ENCODE measurements at regions not wholly inside any gene's neighbourhood (a gene's known extent, or its start where the extent isn't known, plus 50 kb on each side); places are given as distances from the start of the nearest gene placed in this dataset.
A peak's percentile ranks its signal among the peaks of the same experiment; 100 is the strongest.
"Not testable (repeated sequence)": the region's sequence is repeated elsewhere in the genome, so short reads cannot be mapped to it uniquely, and the experiment has no call there.

DNA sequence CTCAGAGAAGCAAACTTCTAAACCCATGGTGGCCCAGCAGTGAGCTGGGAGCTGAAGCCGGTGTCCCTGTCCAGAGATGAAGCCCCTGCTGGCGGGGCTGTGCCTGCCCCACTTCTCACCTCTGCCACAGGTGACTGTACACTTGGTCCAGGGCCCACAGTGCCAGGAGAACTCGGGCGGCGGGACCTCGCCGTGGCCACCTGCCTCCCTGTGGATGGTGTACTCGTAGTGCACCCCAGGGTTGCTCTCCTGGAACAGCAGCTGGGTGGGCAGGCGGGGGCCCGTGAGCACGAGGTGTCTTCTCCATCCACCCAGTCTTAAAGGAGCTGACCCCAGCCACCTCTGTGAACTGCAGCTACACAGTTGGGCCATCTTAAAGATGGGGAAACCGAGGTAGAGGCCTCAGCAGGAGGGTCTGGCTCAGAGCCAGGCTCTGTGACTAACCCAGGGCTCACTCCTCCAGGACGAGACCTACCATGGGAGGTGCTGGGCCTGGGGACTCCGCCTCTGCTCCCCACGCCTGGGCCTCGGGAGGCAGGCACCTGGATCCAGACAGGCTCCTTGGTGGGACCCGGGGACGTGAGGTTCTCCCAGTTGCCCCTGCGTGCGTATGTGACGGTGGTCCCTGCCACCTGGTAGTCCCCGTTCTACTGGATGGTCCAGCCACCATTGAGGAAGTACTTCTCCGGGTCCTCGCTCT lies 113.1 kb upstream of the AKAP13 start:
- FAIRE-seq = not testable (repeated sequence)

DNA sequence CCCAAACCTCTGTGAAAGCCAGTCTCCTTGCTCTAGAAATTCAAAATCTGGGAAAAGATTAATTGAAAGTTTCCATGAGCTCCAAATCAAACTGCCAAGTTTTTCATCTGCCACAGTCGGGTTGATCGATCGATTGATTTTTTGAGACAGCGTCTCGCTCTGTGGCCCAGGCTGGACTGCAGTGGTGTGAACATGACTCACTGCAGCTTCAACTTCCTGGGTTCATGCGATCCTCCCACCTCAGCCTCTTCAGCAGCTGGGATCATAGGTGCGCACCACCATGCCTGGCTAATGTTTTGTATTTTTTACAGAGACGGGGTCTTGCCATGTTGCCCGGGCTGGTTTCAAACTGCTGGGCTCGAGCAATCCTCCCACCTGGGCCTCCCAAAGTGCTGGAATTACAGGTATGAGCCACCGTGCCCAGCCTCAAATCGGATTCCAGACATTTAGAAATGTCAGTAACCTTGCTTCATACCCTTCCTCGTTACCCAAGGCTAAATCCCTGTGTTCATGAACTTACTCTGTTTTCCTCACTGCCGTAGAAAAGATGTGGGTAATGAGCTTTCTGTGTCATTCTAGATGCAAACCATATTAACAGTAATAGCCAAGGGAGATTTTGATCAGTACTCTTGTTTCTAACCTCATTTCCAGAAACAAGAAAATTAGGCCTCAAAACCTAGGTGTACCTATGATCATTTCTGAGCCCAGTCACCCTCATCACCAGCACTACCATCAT lies 105.9 kb upstream of the AKAP13 start:
- FAIRE-seq = no peak

GRCh38 chr15:85276508-85276907 lies 103.9 kb upstream of the AKAP13 start:
- no peak for FAIRE-seq

GRCh38 chr15:85276921-85277320 lies 103.5 kb upstream of the AKAP13 start:
- no peak for FAIRE-seq

DNA sequence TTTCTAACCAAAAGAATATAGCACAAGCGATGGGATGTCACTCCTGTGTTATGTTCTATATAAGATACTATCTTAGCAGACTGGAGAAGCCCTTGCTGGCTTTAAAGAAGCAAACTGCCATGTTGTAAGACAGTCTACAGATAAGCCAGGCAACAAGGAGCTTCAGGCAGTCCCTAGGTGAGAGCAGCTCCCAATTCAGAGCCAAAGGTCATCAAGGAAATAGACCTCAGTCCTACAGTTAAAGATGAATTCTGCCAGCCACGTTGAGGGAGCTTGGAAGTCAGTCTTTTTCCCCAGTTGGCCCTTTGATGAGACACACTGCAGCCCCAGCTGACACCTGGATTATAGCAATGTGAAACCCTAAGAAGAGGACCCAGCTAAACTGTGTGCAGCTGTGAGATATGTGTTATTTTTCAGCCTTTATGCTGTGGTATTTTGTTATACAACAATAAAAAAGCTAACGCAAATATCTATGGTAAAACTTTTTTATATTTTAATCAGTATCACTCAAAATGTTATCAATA lies 102.5 kb upstream of the AKAP13 start:
- FAIRE-seq = no peak

- FAIRE-seq = no peak
Observed at GRCh38 chr15:85280203-85280602, 100.2 kb upstream of the AKAP13 start.

DNA sequence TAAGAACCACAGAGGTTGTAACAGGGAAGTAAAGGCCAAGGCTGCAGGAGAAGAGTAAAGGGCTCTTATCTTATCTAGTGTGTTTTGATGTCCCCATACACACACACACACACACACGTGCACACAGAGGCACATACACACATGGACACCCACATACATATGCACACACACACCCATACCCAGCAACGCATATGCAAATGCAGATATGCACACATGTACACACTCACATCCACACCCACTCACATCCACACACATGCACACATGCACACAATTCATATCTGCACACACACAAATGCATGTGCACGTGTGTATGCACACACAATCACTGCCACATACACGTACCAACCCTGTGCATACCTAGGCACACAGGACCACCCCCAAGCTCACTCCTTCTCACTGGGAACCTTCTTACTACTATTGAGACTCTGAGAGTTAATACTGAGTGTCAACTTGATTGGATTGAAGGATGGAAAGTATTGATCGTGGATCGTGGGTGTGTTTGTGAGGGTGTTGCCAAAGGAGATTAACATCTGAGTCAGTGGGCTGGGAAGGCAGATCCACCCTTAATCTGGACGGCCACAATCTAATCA lies 99.0 kb upstream of the AKAP13 start:
- no peak for FAIRE-seq

DNA sequence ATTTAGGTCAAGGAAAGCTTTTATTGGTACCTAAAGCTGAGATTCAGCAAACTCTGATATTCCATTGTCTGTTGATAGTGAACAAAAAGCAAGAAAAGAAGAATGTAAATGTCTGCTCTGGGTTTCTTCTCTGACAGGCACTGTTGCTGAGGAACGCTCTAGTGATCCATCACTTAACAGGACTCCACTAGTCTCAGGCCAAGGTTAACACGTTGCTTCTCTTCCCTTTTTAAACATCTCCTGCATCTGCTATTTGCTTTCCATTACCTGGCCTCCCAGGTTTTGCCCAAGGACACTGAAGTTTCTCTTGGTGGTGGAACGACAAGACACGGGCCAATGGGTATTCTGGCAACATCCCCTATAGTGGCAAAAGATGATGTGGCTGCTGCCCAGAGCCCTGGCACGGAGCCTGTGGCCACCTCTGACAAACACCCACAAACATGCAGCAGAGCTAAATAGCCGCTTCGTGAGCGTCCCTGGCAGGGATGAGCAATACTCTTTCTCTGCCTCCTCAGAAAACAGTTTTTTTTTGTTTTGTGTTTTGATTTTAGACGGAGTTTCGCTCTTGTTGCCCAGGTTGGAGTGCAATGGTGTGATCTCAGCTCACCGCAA lies 97.8 kb upstream of the AKAP13 start:
- FAIRE-seq = no peak

DNA sequence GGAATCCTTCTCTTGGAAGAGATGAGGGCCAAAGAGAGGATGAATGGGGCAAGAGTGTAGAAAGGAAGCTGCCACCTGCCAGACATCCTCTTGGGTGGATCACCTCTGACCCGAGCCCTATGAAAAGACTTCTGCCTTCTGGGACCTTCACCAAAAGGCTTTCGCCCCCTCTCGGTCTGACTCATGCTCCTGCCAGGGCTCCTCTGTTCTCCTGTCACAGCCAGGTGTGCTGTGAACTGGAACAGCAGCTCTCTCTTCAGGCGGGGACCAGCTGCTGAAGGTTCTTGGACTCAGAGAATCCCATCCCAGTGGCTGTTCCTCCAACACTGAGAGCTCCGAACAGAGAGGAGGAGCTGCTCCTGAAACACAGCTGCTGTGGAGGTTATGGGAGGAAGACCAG lies 96.6 kb upstream of the AKAP13 start:
- not testable (repeated sequence) for FAIRE-seq

DNA sequence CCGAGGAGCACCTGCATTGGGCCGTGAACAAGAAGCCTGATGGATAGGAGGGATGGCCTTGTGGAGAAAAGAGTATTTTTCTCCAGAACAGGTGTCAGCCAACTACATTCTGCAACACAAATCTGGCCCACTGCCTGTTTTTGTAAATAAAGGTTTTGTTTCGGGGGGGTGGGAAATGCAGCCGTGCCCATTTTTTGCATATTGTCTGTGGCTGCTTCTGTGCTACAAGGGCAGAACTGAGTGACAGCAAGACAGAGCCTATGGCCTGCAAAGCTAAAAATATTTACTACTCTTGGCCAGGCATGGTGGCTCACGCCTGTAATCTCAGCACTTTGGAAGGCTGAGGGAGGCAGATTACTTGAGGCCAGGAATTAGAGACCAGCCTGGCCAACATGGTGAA lies 95.9 kb upstream of the AKAP13 start:
- FAIRE-seq = no peak

DNA sequence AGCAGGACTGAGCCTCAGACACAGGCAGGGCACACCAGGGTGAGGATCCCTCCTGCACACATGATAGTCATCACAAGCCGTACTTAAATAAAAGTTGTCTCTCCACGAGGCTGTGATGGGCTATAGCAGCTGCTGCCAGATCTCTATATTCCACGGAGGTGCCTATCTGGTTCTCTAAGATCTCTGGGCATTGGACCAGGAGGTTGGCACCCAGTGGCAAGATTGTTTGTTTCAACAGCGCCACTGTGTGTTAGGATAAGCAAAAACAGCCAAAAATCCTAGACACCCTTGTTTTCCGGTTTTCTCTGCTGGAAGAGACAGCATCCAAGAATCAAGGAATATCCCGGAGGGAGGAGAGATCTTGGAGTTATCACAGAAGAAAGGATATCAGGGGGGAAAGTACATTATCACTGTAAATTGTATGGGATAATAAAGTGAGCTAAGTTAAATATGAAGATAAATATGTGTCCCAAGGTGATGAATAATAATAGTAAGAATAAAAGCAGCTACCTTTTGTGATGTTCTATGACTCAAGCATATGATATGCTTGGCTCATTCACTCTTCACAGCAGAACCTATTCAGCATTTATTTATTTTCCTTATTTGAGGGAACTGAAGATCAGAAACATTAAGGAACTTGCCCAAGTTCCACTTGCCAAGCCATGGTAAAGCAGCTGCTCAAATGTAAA lies 90.6 kb upstream of the AKAP13 start:
- no peak for FAIRE-seq

- not testable (repeated sequence) for FAIRE-seq
Observed at GRCh38 chr15:85292583-85292982, 87.8 kb upstream of the AKAP13 start.

DNA sequence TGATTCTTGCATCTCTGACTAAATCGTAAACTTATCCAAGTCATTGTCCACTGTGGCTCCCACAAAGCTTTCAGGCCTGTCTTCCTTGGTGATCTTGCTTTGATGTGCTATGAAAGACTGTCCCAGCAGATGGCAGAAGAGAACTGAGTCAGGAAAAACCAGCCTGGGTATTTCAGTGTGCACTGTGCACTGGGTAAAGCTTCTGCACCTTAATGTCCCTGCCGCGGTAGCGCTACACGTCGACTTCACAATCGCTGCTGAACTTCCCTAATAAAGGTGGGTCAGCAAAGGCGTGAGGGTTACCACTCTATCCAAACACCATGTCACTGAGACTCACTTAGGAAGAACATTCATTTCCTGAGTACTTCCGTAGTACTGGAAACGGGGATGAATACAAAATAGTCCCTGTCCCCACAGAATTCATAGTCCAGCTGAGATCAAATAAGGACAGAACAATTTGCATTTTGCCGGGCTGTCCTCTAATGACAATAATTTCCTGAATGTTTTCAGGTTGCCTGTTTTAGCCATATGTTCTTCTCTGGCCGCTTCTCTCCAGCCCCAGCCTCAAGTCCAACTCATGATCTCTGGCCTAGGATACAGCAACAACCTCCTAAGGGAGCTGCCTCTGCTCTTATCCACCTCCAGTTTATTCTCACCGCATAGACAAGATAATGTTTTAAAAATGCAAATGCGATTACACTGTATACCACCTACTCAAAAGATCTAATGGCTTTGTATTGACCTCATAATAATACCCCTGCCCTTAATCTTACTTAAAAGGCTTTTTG lies 83.6 kb upstream of the AKAP13 start:
- FAIRE-seq = peak; percentile 42

GRCh38 chr15:85297537-85297936 lies 82.9 kb upstream of the AKAP13 start:
- no peak for FAIRE-seq

- no peak for FAIRE-seq
Observed at GRCh38 chr15:85298366-85298765, 82.0 kb upstream of the AKAP13 start.

DNA sequence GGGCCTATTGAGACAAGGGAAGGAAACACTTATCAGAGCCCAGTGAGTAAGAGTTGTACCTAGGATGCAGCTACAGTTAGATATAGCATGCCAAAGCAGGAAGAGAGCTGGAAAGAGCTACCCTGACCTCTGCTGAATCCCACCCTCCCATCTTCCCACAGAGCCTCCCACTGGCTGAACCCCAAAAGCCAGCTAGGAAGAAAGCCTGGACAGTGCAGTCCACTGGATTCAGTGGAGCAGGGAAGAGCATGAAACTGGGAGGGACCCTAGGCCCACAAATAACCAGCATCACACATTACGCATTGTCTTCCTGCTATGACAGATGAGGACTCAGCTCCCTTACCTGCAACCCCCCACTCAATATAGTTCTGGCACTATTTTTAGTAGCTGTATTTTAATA lies 81.5 kb upstream of the AKAP13 start:
- FAIRE-seq = no peak

- no peak for FAIRE-seq
Observed at GRCh38 chr15:85302271-85302670, 78.1 kb upstream of the AKAP13 start.

DNA sequence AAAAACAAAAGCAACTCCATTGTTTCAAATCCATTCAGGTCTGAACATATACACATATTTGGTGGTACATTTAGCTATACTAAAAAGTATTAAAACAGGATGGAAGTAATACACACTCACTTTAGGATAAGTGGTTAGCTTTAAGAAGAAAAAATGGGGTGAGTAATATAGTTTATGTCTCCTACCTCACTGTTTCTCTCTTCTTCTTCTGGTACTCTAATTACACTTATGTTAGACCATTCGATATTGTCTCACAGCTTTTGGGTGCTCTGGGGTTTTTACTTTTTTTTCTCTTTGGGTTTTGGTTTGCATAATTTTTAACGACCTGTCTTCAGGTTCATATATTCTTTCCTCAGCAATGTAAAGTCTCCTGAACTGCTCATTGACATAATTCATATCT lies 75.4 kb upstream of the AKAP13 start:
- no peak for FAIRE-seq

DNA sequence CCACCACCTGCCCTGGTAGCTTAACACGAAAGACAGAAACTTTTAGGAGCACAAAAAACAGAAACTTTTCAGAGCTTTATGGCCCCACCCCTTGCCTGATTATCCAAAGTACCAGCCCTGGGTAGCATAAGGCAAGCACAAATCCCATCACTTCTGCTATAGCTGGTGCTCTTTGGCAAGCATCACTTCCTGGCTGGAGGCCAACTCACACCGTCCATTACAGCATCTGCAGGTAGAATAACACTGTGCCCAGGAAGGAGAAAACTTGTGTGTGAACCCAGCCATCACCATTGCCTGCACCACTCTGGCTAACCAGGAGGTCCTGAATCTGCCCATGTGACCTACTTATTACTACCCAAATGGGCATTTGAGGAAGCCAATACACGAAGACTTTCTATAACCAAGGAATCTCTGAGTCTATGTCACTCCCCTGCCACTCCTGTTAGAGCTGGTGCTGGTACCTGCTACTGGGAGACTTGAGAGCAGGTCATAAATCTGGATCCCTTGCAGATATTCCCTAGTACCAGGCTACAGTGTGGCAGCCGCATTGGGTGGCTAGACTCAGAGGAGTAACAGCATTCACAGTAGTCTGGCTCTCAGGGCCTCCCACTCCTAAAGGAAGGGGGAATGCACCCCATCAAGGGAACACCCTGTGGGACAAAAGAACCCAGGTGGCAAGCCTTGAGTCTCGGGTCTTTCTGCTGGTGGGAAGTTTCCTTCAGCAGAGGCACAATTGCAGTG lies 73.3 kb upstream of the AKAP13 start:
- FAIRE-seq = no peak

DNA sequence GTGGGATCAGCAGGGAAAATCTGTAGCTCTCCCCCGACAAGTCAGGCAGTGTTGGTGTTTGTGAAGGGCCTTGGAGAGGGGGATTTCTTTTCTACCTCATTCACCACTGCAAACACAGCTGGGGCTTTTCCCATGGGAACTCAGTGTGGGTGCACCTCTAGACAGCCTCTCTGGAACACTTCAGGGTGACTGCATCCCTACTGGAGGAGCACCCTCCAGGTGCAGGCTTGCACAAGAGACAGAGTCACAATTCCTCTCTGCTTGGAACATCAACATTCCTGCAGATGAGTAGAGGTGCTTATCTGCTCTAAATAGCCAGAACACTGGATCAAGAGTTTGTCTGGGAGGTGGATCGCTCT lies 72.7 kb upstream of the AKAP13 start:
- no peak for FAIRE-seq

DNA sequence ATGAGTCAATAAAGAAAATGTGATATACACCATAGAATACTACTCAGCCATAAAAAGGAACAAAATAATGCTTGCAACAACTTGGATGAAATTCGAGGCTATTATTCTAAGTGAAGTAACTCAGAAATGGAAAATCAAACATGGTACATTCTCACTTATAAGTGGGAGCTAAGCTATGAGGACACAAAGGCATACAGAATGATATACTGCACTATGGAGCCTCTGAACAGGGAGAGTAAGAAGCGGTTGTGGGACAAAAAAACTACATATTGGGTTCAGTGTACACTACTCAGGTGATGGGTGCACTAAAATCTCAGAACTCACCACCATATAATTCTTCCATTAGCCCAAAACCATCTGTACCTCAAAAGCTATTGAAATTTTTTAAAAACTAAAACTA lies 68.8 kb upstream of the AKAP13 start:
- FAIRE-seq = no peak

GRCh38 chr15:85312486-85312885 lies 67.9 kb upstream of the AKAP13 start:
- FAIRE-seq = no peak

Data from TTC549 (cell line).